GM19372 (cell line): ENCODE measurements at regions not wholly inside any gene's neighbourhood (a gene's known extent, or its start where the extent isn't known, plus 50 kb on each side); places are given as distances from the start of the nearest gene placed in this dataset.

ENCODE experiments used
- ATAC-seq: cut with Tn5 transposase; IDR thresholded peaks from one replicate; pipeline ENCODE4 v1.9.1; 2021; ENCODE audit warnings: mild to moderate bottlenecking, low read depth, moderate library complexity; ENCODE audit not compliant: unreplicated experiment

DNA sequence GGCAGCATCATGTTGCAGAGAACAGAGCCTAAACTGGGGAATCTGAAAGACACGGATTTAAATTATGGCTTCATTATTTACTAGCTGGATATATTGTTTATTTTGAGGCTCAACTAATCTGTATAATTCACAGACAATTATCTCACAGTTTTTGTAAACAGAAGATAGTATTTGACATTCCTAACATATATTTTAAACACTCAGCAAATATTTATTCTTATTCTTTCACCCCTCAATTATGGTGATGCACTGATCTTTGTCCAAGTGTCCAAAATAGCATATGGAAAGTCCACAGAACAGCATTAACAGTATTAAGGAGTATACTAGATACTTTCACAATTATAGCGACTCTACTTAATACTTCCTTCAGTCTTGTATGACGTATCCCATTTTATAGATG is 257.0 kb downstream of the ADGRG6 start:
- no peak for ATAC-seq

GRCh38 chr6:142561511-142562265 is 259.9 kb downstream of the ADGRG6 start:
- no peak for ATAC-seq

GRCh38 chr6:142562865-142563264 is 261.1 kb downstream of the ADGRG6 start:
- ATAC-seq: no peak

DNA sequence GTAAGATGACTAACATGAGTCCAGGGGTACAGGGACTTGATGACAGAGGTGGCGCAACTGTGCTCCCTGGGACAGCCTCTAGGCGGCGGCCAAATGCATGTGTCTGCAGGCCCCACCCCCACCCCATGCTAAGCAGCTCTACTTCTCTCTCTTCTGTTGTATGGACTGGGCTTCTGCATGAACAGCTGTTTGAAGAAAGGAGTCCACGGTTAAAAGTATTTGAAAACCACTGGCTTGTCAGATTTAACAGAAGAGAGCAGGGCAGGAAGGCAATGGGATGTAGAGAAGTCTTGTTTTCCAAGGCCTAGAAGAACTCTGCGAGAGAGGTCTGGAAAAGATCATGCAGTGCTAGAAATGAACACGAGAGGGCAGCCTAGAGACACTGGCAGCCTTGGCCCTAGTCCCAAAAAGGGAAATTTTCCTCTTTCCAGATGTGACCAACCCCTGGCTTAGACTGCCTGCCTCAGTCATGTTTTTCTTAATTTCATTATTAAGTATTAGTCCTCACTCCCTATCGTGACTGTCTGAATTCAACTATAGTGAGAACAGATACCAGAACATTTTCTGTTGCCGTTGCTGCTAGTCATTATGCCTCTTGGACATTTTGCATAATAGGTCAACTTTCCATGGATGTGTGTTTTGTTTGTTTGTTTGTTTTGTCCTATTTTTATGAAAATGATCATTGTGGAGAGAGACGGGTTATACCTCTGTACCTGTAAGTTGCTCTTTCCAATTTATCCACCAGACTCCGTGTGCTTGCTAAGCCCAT is 265.0 kb downstream of the ADGRG6 start:
- ATAC-seq: peak; percentile 65

DNA sequence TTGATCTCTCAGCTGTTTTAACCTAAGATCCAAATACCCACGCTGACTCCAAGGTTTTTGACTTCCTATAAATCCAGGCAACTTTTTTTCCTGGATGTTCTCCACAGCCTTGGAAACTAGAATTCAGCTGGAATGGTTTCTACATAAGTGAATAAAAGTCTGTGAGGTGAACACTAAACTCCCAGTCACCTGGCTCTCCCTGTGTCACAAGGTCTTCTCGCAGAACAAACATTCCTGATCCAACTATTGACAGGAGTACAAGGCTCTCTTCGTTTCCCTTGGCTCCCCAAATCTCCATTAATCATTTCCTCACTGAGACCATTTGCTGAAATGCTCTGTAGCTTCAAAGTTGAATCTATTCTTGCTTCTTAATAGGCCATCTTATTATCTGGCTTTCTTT is 265.7 kb downstream of the ADGRG6 start:
- no peak for ATAC-seq

DNA sequence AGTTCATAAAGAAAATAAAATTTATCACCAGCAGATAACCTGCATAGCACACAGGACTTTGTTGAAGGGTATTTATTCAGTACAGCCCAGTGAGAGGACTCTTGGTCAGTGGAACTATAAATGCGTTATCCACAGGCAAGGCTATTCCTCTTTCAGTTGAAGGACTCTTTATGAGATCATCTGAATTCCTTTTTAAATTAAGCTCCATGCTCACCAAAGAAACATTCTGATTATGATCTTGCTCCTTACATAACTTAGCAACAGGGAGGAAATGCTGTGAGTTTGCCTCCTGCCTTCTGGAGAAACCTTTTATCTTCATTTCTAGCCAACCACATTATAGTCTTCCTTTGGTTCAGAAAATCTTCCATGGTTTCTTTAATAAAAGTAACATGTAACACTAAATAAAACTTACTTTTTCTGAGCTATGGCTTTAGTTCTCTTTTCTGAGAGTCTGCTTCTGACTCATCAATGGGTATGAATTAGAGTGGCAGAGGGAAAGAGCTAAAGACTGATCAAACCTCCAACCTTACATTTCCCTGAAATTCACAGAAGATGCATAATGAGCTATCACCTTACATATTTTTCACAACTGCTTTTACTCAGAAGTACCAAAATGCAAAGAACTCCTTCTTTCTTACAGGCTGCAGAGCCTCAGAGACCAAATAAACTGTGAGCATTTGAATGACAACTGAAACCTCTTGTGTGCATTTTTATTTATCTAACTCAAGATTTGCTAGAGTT is 267.2 kb downstream of the ADGRG6 start:
- no peak for ATAC-seq

DNA sequence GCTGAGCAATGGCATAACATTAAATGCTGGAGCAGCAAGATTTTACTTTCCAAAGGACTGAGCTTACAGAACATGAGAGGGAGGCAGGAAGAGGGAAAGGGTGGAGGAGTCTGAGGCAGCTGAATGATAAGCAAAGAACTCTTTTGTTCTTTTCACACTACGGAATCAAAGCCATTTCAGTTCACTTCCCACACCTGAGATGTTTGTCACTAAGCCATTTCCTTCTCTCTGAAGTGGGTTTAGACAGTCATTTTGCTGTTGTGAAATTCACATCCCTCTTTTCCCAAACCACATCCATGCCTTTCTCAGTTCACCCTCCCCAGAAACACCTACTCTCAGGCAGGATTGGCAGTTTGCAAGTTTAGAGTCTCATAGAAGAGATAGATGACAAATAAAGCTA is 267.9 kb downstream of the ADGRG6 start:
- ATAC-seq: no peak

- ATAC-seq: no peak
Measured at GRCh38 chr6:142570221-142570671, 268.4 kb downstream of the ADGRG6 start.

DNA sequence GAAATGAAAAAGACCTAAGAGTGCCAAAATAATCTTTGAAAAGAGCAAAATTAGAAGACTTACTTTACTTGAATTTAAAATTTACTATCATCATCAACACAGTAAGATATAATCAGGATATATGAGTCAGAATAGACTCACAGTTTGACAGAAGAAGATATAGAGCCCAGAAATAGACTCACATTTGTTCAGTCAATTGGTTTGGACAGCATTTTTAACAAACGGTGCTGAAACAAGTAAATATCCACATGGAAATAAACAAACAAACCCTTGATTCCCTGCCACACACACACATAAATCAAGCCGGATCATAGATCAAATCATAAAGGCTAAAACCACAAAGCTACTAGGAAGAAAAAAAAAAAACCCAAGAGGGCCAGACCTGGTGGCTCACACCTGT is 291.1 kb downstream of the ADGRG6 start:
- no peak for ATAC-seq

GRCh38 chr6:142597836-142598235 is 296.0 kb downstream of the ADGRG6 start:
- ATAC-seq: no peak

DNA sequence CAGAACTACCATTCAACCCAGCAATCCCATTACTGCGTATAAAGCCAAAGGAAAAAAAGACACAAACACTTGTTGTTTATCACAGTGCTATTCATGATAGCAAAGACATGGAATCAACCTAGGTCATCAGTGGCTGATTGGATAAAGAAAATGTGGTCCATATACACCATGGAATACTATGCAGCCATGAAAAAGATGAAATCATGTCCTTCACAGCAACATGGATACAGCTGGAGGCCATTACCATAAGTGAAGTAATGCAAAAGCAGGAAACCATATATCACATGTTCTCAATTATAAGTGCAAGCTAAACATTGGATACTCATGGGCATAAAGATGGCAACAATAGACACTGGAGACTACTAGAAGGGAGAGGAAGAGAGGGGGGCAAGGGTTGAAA is 299.6 kb downstream of the ADGRG6 start:
- no peak for ATAC-seq

- no peak for ATAC-seq
Measured at GRCh38 chr6:142602972-142603371, 301.2 kb downstream of the ADGRG6 start.

DNA sequence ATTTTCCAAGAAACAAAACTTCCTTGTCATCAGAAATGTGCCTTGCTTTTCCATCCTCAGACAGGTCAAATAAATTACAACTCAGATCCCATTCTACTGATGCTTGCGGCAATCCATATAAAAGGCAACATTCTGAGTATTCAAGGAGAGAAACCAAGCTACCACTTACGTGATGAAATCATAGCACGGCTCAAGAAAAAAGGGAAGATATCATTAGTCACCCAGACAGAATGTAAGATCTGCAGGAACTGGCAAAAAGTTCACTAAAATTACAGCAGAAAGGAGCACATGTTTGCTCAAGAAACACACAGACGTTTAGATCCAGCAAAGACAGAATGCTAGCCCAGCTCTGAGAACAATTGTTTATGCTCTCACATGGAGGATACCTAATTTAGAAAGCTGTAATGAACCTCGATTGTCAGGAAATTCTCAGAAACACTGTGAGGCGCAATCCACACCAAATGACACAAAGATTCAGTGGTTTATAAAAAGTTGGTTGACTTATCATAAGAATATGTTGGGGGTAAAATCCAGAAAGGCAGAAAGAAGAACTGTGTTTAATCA is 304.2 kb downstream of the ADGRG6 start:
- ATAC-seq: no peak

DNA sequence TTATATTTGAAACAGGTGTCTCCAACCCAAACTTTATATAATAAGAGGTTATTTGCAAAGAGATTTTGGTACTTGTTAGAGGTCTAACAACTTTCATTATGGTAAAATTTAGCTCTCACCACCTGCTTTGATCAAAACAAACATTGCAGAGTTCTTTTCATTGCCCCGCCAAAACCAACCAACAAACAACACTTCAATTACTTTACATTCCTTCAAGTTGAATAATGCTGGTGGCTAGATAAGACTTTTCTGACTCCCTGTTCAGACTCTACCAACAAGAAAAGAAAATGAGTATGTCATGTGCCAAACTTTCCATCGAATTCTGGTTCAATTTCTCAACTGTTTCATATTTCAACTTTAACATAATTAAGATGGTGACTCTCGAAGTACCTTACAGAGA is 311.1 kb downstream of the ADGRG6 start:
- no peak for ATAC-seq

- no peak for ATAC-seq
Measured at GRCh38 chr6:142613981-142614380, 312.2 kb downstream of the ADGRG6 start.

DNA sequence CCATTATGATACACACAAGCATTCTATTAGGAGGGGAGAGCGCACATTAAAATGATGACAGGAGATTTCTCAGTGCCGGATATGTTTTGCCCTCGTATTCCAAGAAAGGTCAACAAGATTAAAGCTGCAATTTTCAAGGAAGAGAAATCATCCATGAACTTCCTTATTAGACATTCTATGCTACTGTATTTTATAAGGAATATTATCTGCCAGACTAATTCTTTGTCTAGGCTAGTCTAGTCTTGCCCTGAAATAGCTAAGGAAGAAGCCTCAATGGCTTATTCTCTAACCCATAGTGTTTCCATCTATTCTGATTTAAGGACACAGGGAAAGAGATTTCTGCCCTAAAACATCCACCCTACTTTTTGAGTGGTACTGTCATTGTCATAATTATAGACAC is 315.4 kb downstream of the ADGRG6 start:
- ATAC-seq: no peak

GRCh38 chr6:142621822-142622221 is 320.0 kb downstream of the ADGRG6 start:
- no peak for ATAC-seq

DNA sequence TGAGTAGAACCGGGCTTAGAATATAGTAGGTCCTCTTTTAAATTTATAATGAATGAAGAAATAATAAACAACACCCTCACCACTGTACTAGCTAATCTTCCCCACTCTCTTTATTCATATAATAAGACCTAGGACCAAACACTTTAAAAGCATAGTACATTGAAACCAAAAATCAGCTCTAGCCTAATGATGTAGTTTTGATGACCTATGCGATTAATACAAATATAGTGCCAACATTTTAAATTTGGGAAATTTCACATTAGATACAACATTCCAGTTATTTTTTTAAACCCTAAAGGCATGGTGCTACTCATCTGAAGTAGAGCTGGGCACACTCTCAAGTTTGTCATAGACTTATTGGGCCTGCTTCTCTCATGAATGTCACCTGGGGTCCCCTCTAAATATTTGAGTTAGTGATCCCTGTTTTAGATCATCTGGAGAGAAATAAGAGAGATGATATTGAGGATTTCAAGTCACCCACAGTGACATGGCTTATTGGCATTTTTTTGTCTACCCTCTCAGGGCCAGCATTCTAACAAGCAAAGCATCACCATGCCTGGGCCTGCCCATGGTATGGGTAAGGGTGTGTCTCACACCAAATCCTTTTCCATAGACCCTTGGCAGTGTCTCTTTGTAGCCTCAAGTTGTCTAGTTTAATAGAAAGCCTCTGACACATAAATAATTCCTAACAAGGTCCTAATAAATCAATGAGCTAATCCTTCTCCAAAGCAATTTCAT is 319.8 kb downstream of the HIVEP2 start:
- no peak for ATAC-seq

DNA sequence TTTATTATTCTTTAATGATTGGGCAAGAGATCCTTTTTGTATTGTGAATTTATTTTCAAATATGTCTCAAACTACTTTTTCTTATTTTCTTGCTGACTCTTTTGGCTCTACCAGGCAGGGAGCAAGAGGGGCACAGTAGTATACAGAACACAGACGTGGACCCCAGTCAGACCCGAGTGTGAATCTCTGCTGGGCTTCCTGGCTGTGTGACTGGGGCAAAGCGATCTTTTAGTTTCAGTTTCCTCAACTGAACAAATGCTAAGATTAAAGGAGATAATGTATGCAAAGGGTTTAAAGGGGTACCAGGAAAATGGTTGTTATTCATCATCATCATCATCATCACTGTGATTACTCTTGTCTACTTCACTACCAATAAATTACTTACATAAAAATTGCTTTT is 317.5 kb downstream of the HIVEP2 start:
- ATAC-seq: no peak
